Hepatocyte (in vitro differentiated cells): ENCODE measurements at regions not wholly inside any gene's neighbourhood (a gene's known extent, or its start where the extent isn't known, plus 50 kb on each side); places are given as distances from the start of the nearest gene placed in this dataset.

Experiments used
- EZH2 ChIP-seq: fragments of 200-600 bp; sonication (generic); IDR thresholded peaks from 2 replicates; pipeline ENCODE4 v1.6.1; 2016; ENCODE audit warnings: antibody characterized with exemption, mild to moderate bottlenecking, borderline replicate concordance
- TF ChIP-seq, protein P1 (sequence below): fragments of 200-600 bp; sonication (generic); IDR thresholded peaks from 2 replicates; pipeline ENCODE4 v1.5.1; 2016; ENCODE audit warnings: antibody characterized with exemption, mild to moderate bottlenecking; ENCODE audit not compliant: poor library complexity

DNA sequence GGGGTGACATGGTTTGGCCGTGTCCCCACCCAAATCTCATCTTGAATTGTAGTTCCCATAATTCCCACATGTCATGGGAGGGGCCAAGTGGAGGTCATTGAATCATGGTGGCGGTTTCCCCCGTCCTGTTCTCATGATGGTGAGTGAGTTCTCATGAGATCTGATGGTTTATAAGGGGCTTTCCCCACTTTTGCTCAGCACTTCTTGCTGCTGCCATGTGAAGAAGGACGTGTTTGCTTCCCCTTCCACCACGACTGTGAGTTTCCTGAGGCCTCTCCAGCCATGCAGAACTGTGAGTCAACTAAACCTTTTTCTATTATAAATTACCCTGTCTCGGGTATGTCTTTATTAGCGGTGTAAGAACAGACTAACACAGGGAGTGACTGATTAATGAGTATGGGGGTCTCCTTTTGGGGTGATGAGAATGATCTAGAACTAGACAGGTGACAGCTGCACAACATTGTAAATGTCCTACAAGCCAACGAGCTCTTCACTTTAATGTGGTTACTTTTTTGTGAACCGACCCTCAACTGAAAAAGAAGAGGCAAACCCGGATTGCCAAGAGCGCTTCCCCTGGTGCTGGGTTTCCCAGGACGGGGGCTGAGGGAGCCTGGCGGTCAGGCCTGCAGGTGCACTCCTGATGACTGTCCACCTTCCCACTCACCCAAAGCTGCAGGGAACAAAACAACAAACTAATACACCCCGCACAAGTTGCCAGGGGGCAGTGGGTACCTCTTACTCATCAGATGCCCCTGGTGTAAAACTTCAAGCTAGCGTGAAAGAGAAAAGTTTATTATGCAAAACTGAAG, 90.1 kb downstream of the NCOR2 start:
- no peak for TF ChIP-seq EZH2
- TF ChIP-seq, protein P1, sequence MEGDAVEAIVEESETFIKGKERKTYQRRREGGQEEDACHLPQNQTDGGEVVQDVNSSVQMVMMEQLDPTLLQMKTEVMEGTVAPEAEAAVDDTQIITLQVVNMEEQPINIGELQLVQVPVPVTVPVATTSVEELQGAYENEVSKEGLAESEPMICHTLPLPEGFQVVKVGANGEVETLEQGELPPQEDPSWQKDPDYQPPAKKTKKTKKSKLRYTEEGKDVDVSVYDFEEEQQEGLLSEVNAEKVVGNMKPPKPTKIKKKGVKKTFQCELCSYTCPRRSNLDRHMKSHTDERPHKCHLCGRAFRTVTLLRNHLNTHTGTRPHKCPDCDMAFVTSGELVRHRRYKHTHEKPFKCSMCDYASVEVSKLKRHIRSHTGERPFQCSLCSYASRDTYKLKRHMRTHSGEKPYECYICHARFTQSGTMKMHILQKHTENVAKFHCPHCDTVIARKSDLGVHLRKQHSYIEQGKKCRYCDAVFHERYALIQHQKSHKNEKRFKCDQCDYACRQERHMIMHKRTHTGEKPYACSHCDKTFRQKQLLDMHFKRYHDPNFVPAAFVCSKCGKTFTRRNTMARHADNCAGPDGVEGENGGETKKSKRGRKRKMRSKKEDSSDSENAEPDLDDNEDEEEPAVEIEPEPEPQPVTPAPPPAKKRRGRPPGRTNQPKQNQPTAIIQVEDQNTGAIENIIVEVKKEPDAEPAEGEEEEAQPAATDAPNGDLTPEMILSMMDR: no peak
